Heart left ventricle (tissue), 16 donors: ENCODE measurements at regions not wholly inside any gene's neighbourhood (a gene's known extent, or its start where the extent isn't known, plus 50 kb on each side); places are given as distances from the start of the nearest gene placed in this dataset.
A peak's percentile ranks its signal among the peaks of the same experiment; 100 is the strongest.
"Not testable (repeated sequence)": the region's sequence is repeated elsewhere in the genome, so short reads cannot be mapped to it uniquely, and the experiment has no call there.

ENCODE experiments used
- ATAC-seq, 4 donors: fragments of 200-7000 bp; cut with Tn5 transposase; one replicate each; pipeline ENCODE4 v1.9.1; 2020 to 2022; ENCODE audit warnings: moderate library complexity in 4 of 4, mild to moderate bottlenecking in 3 of 4, moderate number of reproducible peaks in 1 of 4
- DNase-seq, 5 donors: peaks; one replicate each; pipeline ENCODE4 v3.0.0-alpha.2; 2020
- H3K27ac ChIP-seq, 12 donors: fragments of 200-600 bp; sonication (generic) in 4 of 12; one replicate each; pipeline versions ENCODE4 v1.5.0 to v1.8.0; 2016 to 2022; ENCODE audit warnings: mild to moderate bottlenecking in 2 of 12
- H3K27me3 ChIP-seq, 9 donors: fragments of 200-600 bp; sonication (generic) in 2 of 9; one replicate each; pipeline versions ENCODE4 v1.5.1 to v1.8.0; 2016 to 2022; ENCODE audit warnings: mild to moderate bottlenecking in 3 of 9
- H3K36me3 ChIP-seq, 9 donors: fragments of 200-600 bp; sonication (generic) in 2 of 9; one replicate each; pipeline versions ENCODE4 v1.5.0 to v1.8.0; 2018 to 2022; ENCODE audit warnings: mild to moderate bottlenecking in 2 of 9
- H3K4me1 ChIP-seq, 12 donors: fragments of 200-600 bp; sonication (generic) in 4 of 12; one replicate each; pipeline versions ENCODE4 v1.5.0 to v1.8.0; 2016 to 2022; ENCODE audit warnings: mild to moderate bottlenecking in 3 of 12
- H3K4me3 ChIP-seq, 12 donors: fragments of 200-600 bp; sonication (generic) in 4 of 12; one replicate each; pipeline versions ENCODE4 v1.5.0 to v1.8.0; 2017 to 2022; ENCODE audit warnings: mild to moderate bottlenecking in 9 of 12, moderate library complexity in 4 of 12
- H3K9me3 ChIP-seq, 12 donors: fragments of 200-600 bp; sonication (generic) in 4 of 12; one replicate each; pipeline versions ENCODE4 v1.5.0 to v1.8.0; 2016 to 2022; ENCODE audit warnings: mild to moderate bottlenecking in 1 of 12
- WGBS, 4 donors: extraction: QIAGEN DNeasy Blood & Tissue Kit in 2 of 4; methylation state at CpG; one replicate each; pipeline versions ENCODE4 v1.1.5 to v1.1.7; 2013 to 2018; 5-methylcytosine and 5-hydroxymethylcytosine counted together
- intact Hi-C, 10 donors: fragments of 100-400 bp; cut with DNase I; formaldehyde crosslinking; loops; one replicate each; pipeline versions ENCODE4 v1.11.1 to v1.14.2; 2022
- donor health status: ischemic (EF 13 %, LVEDD 7.1; RV severe dilation, severe dysfunction).
- donor health status: healthy with polysubstance abuse.
- donor health status: DM: no; HTN: yes; CAD: no.
- donor health status: DM: no; HTN: no; CAD: no.
- donor health status: ischemic (EF 25% LVEDD 6.9; RV normal size, moderate dysfunction).
- donor health status: ischemic (EF 25% LVEDD 5.7; RV mildly dilated, moderate dysfunction).
- donor health status: healthy.
- donor health status: DM: yes; HTN: yes; CAD: no.
- donor health status: ischemic (EF 35%, LVEDD 5.7; RV mildly dilated, moderate dysfunction).
- donor health status: nonischemic (EF 11% LVEDD 7.7; RV severe dilation, severe dysfunction).
- donor health status: DM: yes; HTN: yes; CAD: no.
- donor health status: PGD.
- donor health status: ischemic (EF 29% LVEDD 5.4; RV normal size, mild dysfunction).
- donor health status: nonischemic (EF 23%, LVEDD 6.1; RV moderate dilation, normal function).

GRCh38 chr22:11561744-11562143, 3966.2 kb upstream of the OR11H1 start:
- WGBS, 4 donors = 67 to 68% (median 67%) methylated on average over 17 of the region's 17 CpGs
- intact Hi-C loops = not testable (repeated sequence)

GRCh38 chr22:11568837-11569563, 3959.0 kb upstream of the OR11H1 start:
- H3K36me3 ChIP-seq, H3K4me3 ChIP-seq, H3K4me1 ChIP-seq, intact Hi-C loops, DNase-seq, H3K27me3 ChIP-seq, H3K27ac ChIP-seq, ATAC-seq: not testable (repeated sequence)
- H3K9me3 ChIP-seq = peaks cover 0 to 66% (median 10%) of the 10 kb centered on the region in 12 donors
- WGBS, 4 donors = 57 to 68% (median 63%) methylated on average over 11 of the region's 11 CpGs

More at GRCh38 chr22:11561744-11562143, 3966.2 kb upstream of the OR11H1 start:
- DNase-seq, H3K27me3 ChIP-seq, ATAC-seq, H3K4me1 ChIP-seq, H3K36me3 ChIP-seq, H3K4me3 ChIP-seq, H3K27ac ChIP-seq: not testable (repeated sequence)
- peaks cover 0 to 12% (median 0%) of the 10 kb centered on the region in 12 donors for H3K9me3 ChIP-seq

GRCh38 chr22:11569564-11569940, 3958.4 kb upstream of the OR11H1 start:
- H3K27me3 ChIP-seq, DNase-seq, H3K27ac ChIP-seq, H3K36me3 ChIP-seq, H3K4me1 ChIP-seq, intact Hi-C loops, H3K4me3 ChIP-seq: not testable (repeated sequence)
- peaks cover 0 to 70% (median 10%) of the 10 kb centered on the region in 12 donors for H3K9me3 ChIP-seq
- ATAC-seq = peak in 1 of 4 donors; percentile 51
- WGBS, 4 donors = 60 to 62% (median 61%) methylated on average over 5 of the region's 5 CpGs

- H3K27ac ChIP-seq, ATAC-seq, DNase-seq, intact Hi-C loops, H3K4me3 ChIP-seq, H3K36me3 ChIP-seq, H3K27me3 ChIP-seq, H3K4me1 ChIP-seq: not testable (repeated sequence)
- 46 to 67% (median 55%) methylated on average over 6 of the region's 6 CpGs for WGBS, 4 donors
- peaks cover 0 to 88% (median 12%) of the 10 kb centered on the region in 12 donors for H3K9me3 ChIP-seq
Observed at GRCh38 chr22:11573154-11573553, 3954.8 kb upstream of the OR11H1 start.

GRCh38 chr22:11574231-11574630, 3953.8 kb upstream of the OR11H1 start:
- 69 to 77% (median 76%) methylated on average over 14 of the region's 14 CpGs for WGBS, 4 donors
- H3K36me3 ChIP-seq, intact Hi-C loops, H3K4me3 ChIP-seq, H3K27ac ChIP-seq, H3K4me1 ChIP-seq, H3K27me3 ChIP-seq: not testable (repeated sequence)
- DNase-seq (peak in 1 of 5 donors; percentile 66), ATAC-seq (peak in 1 of 4 donors; percentile 55)
- H3K9me3 ChIP-seq = peaks cover 0 to 88% (median 11%) of the 10 kb centered on the region in 12 donors

GRCh38 chr22:11574659-11575058, 3953.3 kb upstream of the OR11H1 start:
- ATAC-seq, intact Hi-C loops, H3K27me3 ChIP-seq, H3K27ac ChIP-seq, DNase-seq, H3K4me3 ChIP-seq, H3K4me1 ChIP-seq, H3K36me3 ChIP-seq: not testable (repeated sequence)
- H3K9me3 ChIP-seq = peaks cover 0 to 84% (median 12%) of the 10 kb centered on the region in 12 donors
- WGBS, 4 donors = 47 to 48% (median 47%) methylated on average over 4 of the region's 4 CpGs

GRCh38 chr22:11576740-11577139, 3951.3 kb upstream of the OR11H1 start:
- H3K27me3 ChIP-seq, H3K4me3 ChIP-seq, intact Hi-C loops, H3K4me1 ChIP-seq, H3K27ac ChIP-seq, DNase-seq, H3K36me3 ChIP-seq, ATAC-seq: not testable (repeated sequence)
- WGBS, 4 donors = 66 to 71% (median 67%) methylated on average over 9 of the region's 9 CpGs
- H3K9me3 ChIP-seq = peaks cover 0 to 80% (median 10%) of the 10 kb centered on the region in 12 donors

GRCh38 chr22:11578115-11578514, 3949.9 kb upstream of the OR11H1 start:
- intact Hi-C loops = not testable (repeated sequence)

GRCh38 chr22:11578551-11578950, 3949.4 kb upstream of the OR11H1 start:
- intact Hi-C loops = not testable (repeated sequence)
- WGBS, 4 donors = 32 to 42% (median 40%) methylated on average over 3 of the region's 3 CpGs

More at GRCh38 chr22:11578115-11578514, 3949.9 kb upstream of the OR11H1 start:
- not testable (repeated sequence) for H3K4me3 ChIP-seq, H3K27ac ChIP-seq, ATAC-seq, H3K4me1 ChIP-seq, H3K36me3 ChIP-seq, H3K27me3 ChIP-seq, DNase-seq
- peaks cover 0 to 81% (median 14%) of the 10 kb centered on the region in 12 donors for H3K9me3 ChIP-seq
- 48 to 53% (median 50%) methylated on average over 8 of the region's 8 CpGs for WGBS, 4 donors

GRCh38 chr22:11582048-11582447, 3945.9 kb upstream of the OR11H1 start:
- H3K27me3 ChIP-seq, ATAC-seq, H3K27ac ChIP-seq, H3K4me3 ChIP-seq, DNase-seq, H3K36me3 ChIP-seq, H3K4me1 ChIP-seq, intact Hi-C loops: not testable (repeated sequence)
- WGBS, 4 donors = 34 to 47% (median 42%) methylated on average over 4 of the region's 4 CpGs
- peaks cover 0 to 85% (median 10%) of the 10 kb centered on the region in 12 donors for H3K9me3 ChIP-seq

More at GRCh38 chr22:11578551-11578950, 3949.4 kb upstream of the OR11H1 start:
- ATAC-seq, H3K4me1 ChIP-seq, H3K27ac ChIP-seq, H3K27me3 ChIP-seq, H3K4me3 ChIP-seq, DNase-seq, H3K36me3 ChIP-seq: not testable (repeated sequence)
- peaks cover 0 to 81% (median 13%) of the 10 kb centered on the region in 12 donors for H3K9me3 ChIP-seq

- intact Hi-C loops, DNase-seq, H3K27me3 ChIP-seq, H3K36me3 ChIP-seq, H3K4me3 ChIP-seq, H3K4me1 ChIP-seq, ATAC-seq, H3K27ac ChIP-seq: not testable (repeated sequence)
- WGBS, 4 donors = 22 to 33% (median 26%) methylated on average over 4 of the region's 4 CpGs
- H3K9me3 ChIP-seq = peaks cover 0 to 82% (median 17%) of the 10 kb centered on the region in 12 donors
Observed at GRCh38 chr22:11584231-11584630, 3943.8 kb upstream of the OR11H1 start.
